Loucy (cell line): ENCODE measurements at regions not wholly inside any gene's neighbourhood (a gene's known extent, or its start where the extent isn't known, plus 50 kb on each side); places are given as distances from the start of the nearest gene placed in this dataset.

ENCODE experiments used
- EZH2phosphoT487 ChIP-seq: fragments of 200-600 bp; IDR thresholded peaks from 2 replicates; pipeline ENCODE4 v1.6.1; 2018; ENCODE audit warnings: antibody characterized with exemption, mild to moderate bottlenecking, moderate library complexity, borderline replicate concordance
- TF ChIP-seq, protein P1 (sequence below): fragments of 200-600 bp; sonication (generic); conservative IDR thresholded peaks from 2 replicates; pipeline ENCODE4 v1.5.1; 2014; ENCODE audit warnings: mild to moderate bottlenecking, antibody characterized with exemption, low read length

DNA sequence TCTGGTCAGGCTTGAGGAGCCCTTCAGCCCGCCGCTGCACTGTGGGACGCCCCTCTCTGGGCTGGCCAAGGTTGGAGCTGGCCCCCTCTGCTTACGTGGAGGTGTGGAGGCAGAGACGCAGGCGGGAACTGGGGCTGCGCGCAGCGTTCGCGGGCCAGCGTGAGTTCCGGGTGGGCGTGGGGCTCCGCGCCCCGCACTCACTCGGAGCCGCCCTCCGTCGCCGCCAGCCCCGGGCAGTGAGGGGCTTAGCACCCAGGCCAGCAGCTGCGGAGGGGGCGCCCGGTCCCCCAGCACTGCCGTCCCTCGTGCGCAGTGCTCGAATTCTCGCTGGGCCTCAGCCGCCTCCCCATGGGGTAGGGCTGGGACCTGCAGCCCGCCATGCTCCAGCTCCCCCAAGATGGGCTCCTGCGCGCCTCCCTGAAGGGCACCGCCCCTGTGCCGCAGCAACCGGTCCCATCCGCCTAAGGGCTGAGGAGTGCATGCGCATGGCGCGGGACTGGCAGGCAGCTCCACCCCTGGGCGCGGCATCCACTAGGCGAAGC lies 695.9 kb downstream of the EPHA7 start:
- TF ChIP-seq, protein P1, sequence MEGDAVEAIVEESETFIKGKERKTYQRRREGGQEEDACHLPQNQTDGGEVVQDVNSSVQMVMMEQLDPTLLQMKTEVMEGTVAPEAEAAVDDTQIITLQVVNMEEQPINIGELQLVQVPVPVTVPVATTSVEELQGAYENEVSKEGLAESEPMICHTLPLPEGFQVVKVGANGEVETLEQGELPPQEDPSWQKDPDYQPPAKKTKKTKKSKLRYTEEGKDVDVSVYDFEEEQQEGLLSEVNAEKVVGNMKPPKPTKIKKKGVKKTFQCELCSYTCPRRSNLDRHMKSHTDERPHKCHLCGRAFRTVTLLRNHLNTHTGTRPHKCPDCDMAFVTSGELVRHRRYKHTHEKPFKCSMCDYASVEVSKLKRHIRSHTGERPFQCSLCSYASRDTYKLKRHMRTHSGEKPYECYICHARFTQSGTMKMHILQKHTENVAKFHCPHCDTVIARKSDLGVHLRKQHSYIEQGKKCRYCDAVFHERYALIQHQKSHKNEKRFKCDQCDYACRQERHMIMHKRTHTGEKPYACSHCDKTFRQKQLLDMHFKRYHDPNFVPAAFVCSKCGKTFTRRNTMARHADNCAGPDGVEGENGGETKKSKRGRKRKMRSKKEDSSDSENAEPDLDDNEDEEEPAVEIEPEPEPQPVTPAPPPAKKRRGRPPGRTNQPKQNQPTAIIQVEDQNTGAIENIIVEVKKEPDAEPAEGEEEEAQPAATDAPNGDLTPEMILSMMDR, result no peak
- no peak for TF ChIP-seq EZH2phosphoT487
